Panc1 (cell line): ENCODE measurements at regions not wholly inside any gene's neighbourhood (a gene's known extent, or its start where the extent isn't known, plus 50 kb on each side); places are given as distances from the start of the nearest gene placed in this dataset.
"Not testable (repeated sequence)": the region's sequence is repeated elsewhere in the genome, so short reads cannot be mapped to it uniquely, and the experiment has no call there.

Experiments
- ATAC-seq: fragments of 200-7000 bp; cut with Tn5 transposase; 2 replicates; pipeline ENCODE4 v1.9.1; 2020; ENCODE audit warnings: mild to moderate bottlenecking, moderate library complexity
- BruUV-seq: library from RNA; stranded (reverse); fragments of 400-500 nt; replicated peaks from 2 replicates; lab custom pipeline; 2021; lab: Mats Ljungman, UMichigan
- CTCF ChIA-PET: fragments of 300-600 bp; sonication (Branson Sonifier 250); formaldehyde crosslinking; loops from one replicate; lab custom pipeline; 2022; ENCODE audit warnings: antibody characterized with exemption; lab: Charles Lee
- POLR2A ChIA-PET: fragments of 300-600 bp; sonication (Branson Sonifier 250); formaldehyde crosslinking; loops from one replicate; lab custom pipeline; 2022; ENCODE audit warnings: antibody characterized with exemption; lab: Charles Lee
- DNase-seq: peaks from one replicate; pipeline ENCODE4 v3.0.0-alpha.2; 2010; ENCODE audit warnings: low read depth, low spot score
- H3K27ac ChIP-seq: 2 replicates; pipeline ENCODE4 v1.5.1; 2011; ENCODE audit warnings: mild to moderate bottlenecking, low read length, inconsistent platforms
- H3K27me3 ChIP-seq: fragments of 200-500 bp; sonication (Bioruptor generic); 2 replicates; pipeline ENCODE4 v1.6.0; 2014; ENCODE audit warnings: low read length, inconsistent platforms; ENCODE audit not compliant: control insufficient read depth, insufficient read depth
- H3K36me3 ChIP-seq: fragments of 200-500 bp; sonication (Bioruptor generic); 2 replicates; pipeline ENCODE4 v1.5.1; 2014; ENCODE audit warnings: inconsistent platforms, mild to moderate bottlenecking, low read length, moderate library complexity; ENCODE audit not compliant: control insufficient read depth, insufficient read depth
- H3K4me1 ChIP-seq: 2 replicates; pipeline ENCODE4 v1.5.1; 2011; ENCODE audit warnings: inconsistent platforms, mild to moderate bottlenecking, low read length, moderate library complexity; ENCODE audit not compliant: control insufficient read depth, insufficient read depth
- H3K4me3 ChIP-seq, 2 experiments: 2 replicates each; pipeline ENCODE4 v1.5.1; 2011 to 2012; ENCODE audit warnings: low read depth in 2 of 2, low read length in 2 of 2, mild to moderate bottlenecking in 2 of 2, inconsistent platforms in 1 of 2, moderate library complexity in 1 of 2
- H3K9me3 ChIP-seq: fragments of 200-500 bp; sonication (Bioruptor generic); 2 replicates; pipeline ENCODE4 v1.5.1; 2014; ENCODE audit warnings: low read depth, mild to moderate bottlenecking, inconsistent platforms, low read length, moderate library complexity; ENCODE audit not compliant: control insufficient read depth, insufficient read depth
- POLR2AphosphoS5 ChIP-seq: IDR thresholded peaks from 2 replicates; pipeline ENCODE4 v1.6.1; 2012; ENCODE audit warnings: mild to moderate bottlenecking, low read depth, low read length, moderate library complexity
- SIN3A ChIP-seq: IDR thresholded peaks from 2 replicates; pipeline ENCODE4 v1.6.1; 2012; ENCODE audit warnings: low read depth, mild to moderate bottlenecking, low read length, moderate library complexity, borderline replicate concordance; ENCODE audit not compliant: insufficient read depth
- TCF7L2 ChIP-seq: IDR thresholded peaks from 2 replicates; pipeline ENCODE4 v1.6.1; 2011; ENCODE audit warnings: mild to moderate bottlenecking, low read depth, low read length, inconsistent platforms
- in situ Hi-C: cut with HindIII; loops from 2 replicates; pipeline ENCODE4 v1.10.0; 2016; ENCODE audit warnings: low sequenced_read_pairs, low pct_unique_long_range_greater_than_20kb
- intact Hi-C: fragments of 100-400 bp; cut with micrococcal nuclease; formaldehyde crosslinking; loops from one replicate; pipeline ENCODE4 v1.10.0; 2022; ENCODE audit not compliant: unreplicated experiment
- TF ChIP-seq, protein P1 (sequence below): fragments of 450-650 bp; IDR thresholded peaks from 2 replicates; pipeline ENCODE4 v1.5.1; 2017; ENCODE audit warnings: mild to moderate bottlenecking
- TF ChIP-seq, protein P2 (sequence below), 2 experiments: IDR thresholded peaks; 2 replicates each; pipeline ENCODE4 v1.6.1; 2011 to 2012; ENCODE audit warnings: low read depth in 2 of 2, control low read depth in 1 of 2, low read length in 1 of 2, mild to moderate bottlenecking in 1 of 2, moderate library complexity in 1 of 2; ENCODE audit not compliant: insufficient read depth in 1 of 2

DNA sequence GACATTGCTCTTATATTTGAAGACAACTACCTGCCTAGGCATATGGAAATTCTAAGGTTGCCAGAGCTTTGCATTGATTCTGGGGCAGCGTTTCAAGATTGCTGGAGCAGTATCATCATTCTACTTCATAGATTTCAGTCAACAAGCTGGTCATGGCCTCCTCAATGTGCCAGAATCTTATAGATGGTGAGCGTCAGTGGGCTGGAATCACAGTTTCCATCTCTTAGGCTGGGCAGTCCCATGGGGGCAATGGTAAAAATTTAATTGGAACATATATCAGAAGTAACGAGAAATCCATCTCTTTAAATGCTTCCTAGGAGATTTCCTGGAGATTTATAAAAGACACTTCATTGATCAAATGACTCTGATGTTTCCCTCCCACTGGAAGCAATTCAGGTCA lies 258.3 kb downstream of the SV2B start:
- Histone ChIP-seq H3K36me3 (no peaks in the 10 kb centered on the region), H3K4me3 (no peak overlapping the region), H3K4me1 (no peaks in the 10 kb centered on the region), H3K27ac (no peak overlapping the region), H3K27me3 (no peaks in the 10 kb centered on the region; the same call in 1 of the 2 replicates), H3K9me3 (peaks cover 9% of the 10 kb centered on the region; the same call in 1 of the 2 replicates)
- no TSS peak for BruUV-seq
- in situ Hi-C loops: no loop called here
- CTCF ChIA-PET: no interaction called here
- intact Hi-C loops: no loop called here
- DNase-seq (no peak), ATAC-seq (no peak)
- TF ChIP-seq, protein P1, sequence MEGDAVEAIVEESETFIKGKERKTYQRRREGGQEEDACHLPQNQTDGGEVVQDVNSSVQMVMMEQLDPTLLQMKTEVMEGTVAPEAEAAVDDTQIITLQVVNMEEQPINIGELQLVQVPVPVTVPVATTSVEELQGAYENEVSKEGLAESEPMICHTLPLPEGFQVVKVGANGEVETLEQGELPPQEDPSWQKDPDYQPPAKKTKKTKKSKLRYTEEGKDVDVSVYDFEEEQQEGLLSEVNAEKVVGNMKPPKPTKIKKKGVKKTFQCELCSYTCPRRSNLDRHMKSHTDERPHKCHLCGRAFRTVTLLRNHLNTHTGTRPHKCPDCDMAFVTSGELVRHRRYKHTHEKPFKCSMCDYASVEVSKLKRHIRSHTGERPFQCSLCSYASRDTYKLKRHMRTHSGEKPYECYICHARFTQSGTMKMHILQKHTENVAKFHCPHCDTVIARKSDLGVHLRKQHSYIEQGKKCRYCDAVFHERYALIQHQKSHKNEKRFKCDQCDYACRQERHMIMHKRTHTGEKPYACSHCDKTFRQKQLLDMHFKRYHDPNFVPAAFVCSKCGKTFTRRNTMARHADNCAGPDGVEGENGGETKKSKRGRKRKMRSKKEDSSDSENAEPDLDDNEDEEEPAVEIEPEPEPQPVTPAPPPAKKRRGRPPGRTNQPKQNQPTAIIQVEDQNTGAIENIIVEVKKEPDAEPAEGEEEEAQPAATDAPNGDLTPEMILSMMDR: no peak
- TF ChIP-seq POLR2AphosphoS5 (no peak), SIN3A (no peak)
- TF ChIP-seq, protein P2, sequence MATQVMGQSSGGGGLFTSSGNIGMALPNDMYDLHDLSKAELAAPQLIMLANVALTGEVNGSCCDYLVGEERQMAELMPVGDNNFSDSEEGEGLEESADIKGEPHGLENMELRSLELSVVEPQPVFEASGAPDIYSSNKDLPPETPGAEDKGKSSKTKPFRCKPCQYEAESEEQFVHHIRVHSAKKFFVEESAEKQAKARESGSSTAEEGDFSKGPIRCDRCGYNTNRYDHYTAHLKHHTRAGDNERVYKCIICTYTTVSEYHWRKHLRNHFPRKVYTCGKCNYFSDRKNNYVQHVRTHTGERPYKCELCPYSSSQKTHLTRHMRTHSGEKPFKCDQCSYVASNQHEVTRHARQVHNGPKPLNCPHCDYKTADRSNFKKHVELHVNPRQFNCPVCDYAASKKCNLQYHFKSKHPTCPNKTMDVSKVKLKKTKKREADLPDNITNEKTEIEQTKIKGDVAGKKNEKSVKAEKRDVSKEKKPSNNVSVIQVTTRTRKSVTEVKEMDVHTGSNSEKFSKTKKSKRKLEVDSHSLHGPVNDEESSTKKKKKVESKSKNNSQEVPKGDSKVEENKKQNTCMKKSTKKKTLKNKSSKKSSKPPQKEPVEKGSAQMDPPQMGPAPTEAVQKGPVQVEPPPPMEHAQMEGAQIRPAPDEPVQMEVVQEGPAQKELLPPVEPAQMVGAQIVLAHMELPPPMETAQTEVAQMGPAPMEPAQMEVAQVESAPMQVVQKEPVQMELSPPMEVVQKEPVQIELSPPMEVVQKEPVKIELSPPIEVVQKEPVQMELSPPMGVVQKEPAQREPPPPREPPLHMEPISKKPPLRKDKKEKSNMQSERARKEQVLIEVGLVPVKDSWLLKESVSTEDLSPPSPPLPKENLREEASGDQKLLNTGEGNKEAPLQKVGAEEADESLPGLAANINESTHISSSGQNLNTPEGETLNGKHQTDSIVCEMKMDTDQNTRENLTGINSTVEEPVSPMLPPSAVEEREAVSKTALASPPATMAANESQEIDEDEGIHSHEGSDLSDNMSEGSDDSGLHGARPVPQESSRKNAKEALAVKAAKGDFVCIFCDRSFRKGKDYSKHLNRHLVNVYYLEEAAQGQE (IDR thresholded peaks at IDR 0.05; ENCODE audit: insufficient read depth in 1 of 2, low read depth in 2 of 2, low read length in 1 of 2): no peak
- POLR2A ChIA-PET: no interaction called here

DNA sequence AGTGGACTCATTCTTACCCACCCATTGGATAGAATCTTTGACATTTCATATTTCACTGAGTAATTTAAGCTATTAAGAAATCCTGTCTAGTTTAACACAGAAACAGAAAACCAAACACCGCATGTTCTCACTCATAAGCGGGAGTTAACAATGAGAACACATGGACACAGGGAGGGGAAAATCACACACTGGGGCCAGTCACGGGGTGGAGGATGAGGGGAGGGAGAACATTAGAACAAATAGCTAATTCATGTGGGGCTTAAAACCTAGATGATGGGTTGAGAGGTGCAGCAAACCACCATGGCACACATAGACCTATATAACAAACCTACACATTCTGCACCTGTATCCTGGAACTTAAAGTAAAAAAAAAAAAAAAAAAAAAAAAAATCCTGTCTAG lies 261.6 kb downstream of the SV2B start:
- H3K9me3 ChIP-seq, ATAC-seq, POLR2A ChIA-PET, intact Hi-C loops, in situ Hi-C loops, DNase-seq, H3K4me1 ChIP-seq, H3K4me3 ChIP-seq, H3K36me3 ChIP-seq, CTCF ChIA-PET, H3K27ac ChIP-seq, H3K27me3 ChIP-seq, BruUV-seq: not testable (repeated sequence)

DNA sequence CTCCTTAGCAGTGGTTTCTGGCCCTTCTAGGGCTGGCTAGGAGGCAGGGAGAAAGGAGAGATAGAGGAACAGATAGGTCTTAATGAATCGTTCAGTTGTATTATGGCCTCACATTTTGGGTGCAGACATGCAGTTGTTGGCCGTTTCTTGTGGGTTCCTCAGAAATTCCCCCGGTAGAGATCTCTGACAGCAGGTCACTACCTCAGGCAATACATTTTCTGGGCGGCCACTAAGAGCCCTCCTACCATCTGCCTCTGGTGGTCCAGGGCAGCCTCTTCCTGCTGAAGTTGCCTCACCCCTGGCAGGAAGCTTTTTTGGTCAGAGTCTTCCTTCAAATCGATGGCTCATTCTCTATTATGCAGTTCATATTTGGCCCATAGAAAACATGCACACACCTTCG lies 266.1 kb downstream of the SV2B start:
- ATAC-seq: no peak
- ChIA-PET POLR2A (no interaction called here), CTCF (no interaction called here)
- in situ Hi-C loops (no loop called here), intact Hi-C loops (no loop called here)
- DNase-seq: no peak
- Histone ChIP-seq H3K4me1 (no peaks in the 10 kb centered on the region), H3K27ac (no peak overlapping the region), H3K9me3 (0 out of 2 replicates have a peak, but pooled peaks cover 2% of the 10 kb centered on the region), H3K4me3 (no peak overlapping the region), H3K27me3 (no peaks in the 10 kb centered on the region), H3K36me3 (no peaks in the 10 kb centered on the region)
- no peak for TF ChIP-seq SIN3A
- TF ChIP-seq TCF7L2: no peak
- no peak for TF ChIP-seq POLR2AphosphoS5
- TF ChIP-seq, protein P2 (IDR thresholded peaks at IDR 0.05; ENCODE audit: insufficient read depth in 1 of 2, low read depth in 2 of 2, low read length in 1 of 2): no peak
- TF ChIP-seq, protein P1: no peak
- BruUV-seq: no TSS peak
